OCI-LY3 (cell line): ENCODE measurements at regions not wholly inside any gene's neighbourhood (a gene's known extent, or its start where the extent isn't known, plus 50 kb on each side); places are given as distances from the start of the nearest gene placed in this dataset.

Experiments
- H2AFZ ChIP-seq: fragments of 200-600, 300-600 bp; shearing (Covaris generic); 2 replicates; pipeline ENCODE4 v1.6.0; 2014; ENCODE audit warnings: antibody characterized with exemption, low read depth, low read length
- H3K27ac ChIP-seq: fragments of 200-600, 300-600 bp; sonication (generic); 2 replicates; pipeline ENCODE4 v1.5.1; 2014; ENCODE audit warnings: mild to moderate bottlenecking, low read length, moderate library complexity, mixed read lengths
- H3K27me3 ChIP-seq: fragments of 200-600, 300-600 bp; sonication (generic); 2 replicates; pipeline ENCODE4 v1.6.1; 2014; ENCODE audit warnings: low read depth, low read length, mixed read lengths
- H3K36me3 ChIP-seq: fragments of 200-600, 300-600 bp; sonication (generic); replicated peaks from 2 replicates; pipeline ENCODE3; 2014; ENCODE audit warnings: low read depth, low read length, mixed read lengths
- H3K4me1 ChIP-seq: fragments of 300-600, 200-600 bp; sonication (generic); 2 replicates; pipeline ENCODE4 v1.6.1; 2014; ENCODE audit warnings: low read length, mixed read lengths
- H3K4me2 ChIP-seq: fragments of 200-600, 300-600 bp; sonication (generic); 2 replicates; pipeline ENCODE4 v1.6.1; 2014; ENCODE audit warnings: low read length, mixed read lengths
- H3K4me3 ChIP-seq: fragments of 300-600, 200-600 bp; sonication (generic); 2 replicates; pipeline ENCODE4 v1.5.1; 2014; ENCODE audit warnings: antibody characterized with exemption, mild to moderate bottlenecking, low read length, moderate library complexity
- H3K79me2 ChIP-seq: fragments of 300-600, 200-600 bp; shearing (Covaris generic); 2 replicates; pipeline ENCODE4 v1.6.1; 2014; ENCODE audit warnings: mild to moderate bottlenecking, low read length, mixed read lengths
- H3K9ac ChIP-seq: fragments of 300-600, 200-600 bp; shearing (Covaris generic); 2 replicates; pipeline ENCODE4 v1.6.0; 2014; ENCODE audit warnings: mild to moderate bottlenecking, low read length, moderate library complexity
- H3K9me3 ChIP-seq: fragments of 200-600, 300-600 bp; shearing (Covaris generic); 2 replicates; pipeline ENCODE4 v1.6.1; 2014; ENCODE audit warnings: low read length, mixed read lengths; ENCODE audit not compliant: insufficient read depth
- H4K20me1 ChIP-seq: fragments of 200-600, 300-600 bp; sonication (generic); 2 replicates; pipeline ENCODE4 v1.6.1; 2016; ENCODE audit warnings: low read length, mixed read lengths; ENCODE audit not compliant: insufficient read depth
- CTCF ChIP-seq: fragments of 200-600, 300-600 bp; sonication (generic); IDR thresholded peaks from 2 replicates; pipeline ENCODE4 v1.5.1; 2014; ENCODE audit warnings: antibody characterized with exemption, low read length, low read depth
- EZH2phosphoT487 ChIP-seq: fragments of 200-600 bp; shearing (Covaris generic); IDR thresholded peaks from 2 replicates; pipeline ENCODE4 v1.6.1; 2018; ENCODE audit warnings: antibody characterized with exemption, mixed run types, low read depth

- no peak overlapping the region for H3K4me2 ChIP-seq
- H3K4me1 ChIP-seq, result peaks cover 3% of the 10 kb centered on the region; the same call in 1 of the 2 replicates
- no peak overlapping the region for H2AFZ ChIP-seq
- H3K27me3 ChIP-seq, result no peaks in the 10 kb centered on the region
- no peak for TF ChIP-seq CTCF
- no peak overlapping the region for H3K4me3 ChIP-seq
- no peaks in the 10 kb centered on the region for H4K20me1 ChIP-seq
- H3K36me3 ChIP-seq, result no peaks in the 10 kb centered on the region
- H3K9me3 ChIP-seq, result no peaks in the 10 kb centered on the region
- no peak overlapping the region for H3K9ac ChIP-seq
- no peaks in the 10 kb centered on the region for H3K79me2 ChIP-seq
- H3K27ac ChIP-seq, result no peak overlapping the region
These were observed 699.8 kb upstream of the ID2 start for GRCh38 chr2:7982054-7982453.

- no peak overlapping the region for H3K4me2 ChIP-seq
- no peak overlapping the region for H3K27ac ChIP-seq
- no peak overlapping the region for H3K9ac ChIP-seq
- H4K20me1 ChIP-seq, result no peaks in the 10 kb centered on the region
- H3K9me3 ChIP-seq, result no peaks in the 10 kb centered on the region
- H2AFZ ChIP-seq, result no peak overlapping the region
- no peaks in the 10 kb centered on the region for H3K79me2 ChIP-seq
- no peak overlapping the region for H3K4me3 ChIP-seq
- H3K36me3 ChIP-seq, result no peaks in the 10 kb centered on the region
- no peaks in the 10 kb centered on the region for H3K27me3 ChIP-seq
- H3K4me1 ChIP-seq, result peaks cover 3% of the 10 kb centered on the region; the same call in 1 of the 2 replicates
- no peak for TF ChIP-seq EZH2phosphoT487
- no peak for TF ChIP-seq CTCF
These were observed 698.4 kb upstream of the ID2 start for GRCh38 chr2:7983451-7983850.

DNA sequence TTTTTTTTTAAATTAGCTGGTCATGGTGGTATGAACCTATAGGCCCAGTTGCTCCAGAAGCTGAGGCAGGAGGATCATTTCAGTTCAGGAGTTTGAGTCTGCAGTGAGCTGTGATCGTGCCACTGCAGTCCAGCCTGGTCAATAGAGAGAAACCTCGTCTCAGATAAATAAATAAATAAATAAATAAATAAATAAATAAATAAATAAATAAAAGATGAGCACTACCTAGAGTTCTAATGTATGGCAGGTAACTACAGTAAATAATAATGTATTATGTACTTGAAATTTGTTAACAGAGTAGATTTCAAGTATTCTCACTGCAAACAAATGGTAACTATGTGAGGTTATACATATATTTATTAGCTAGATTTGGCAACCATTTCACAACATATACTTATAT is 697.9 kb upstream of the ID2 start:
- H2AFZ ChIP-seq, result no peak overlapping the region
- no peaks in the 10 kb centered on the region for H4K20me1 ChIP-seq
- no peak overlapping the region for H3K27ac ChIP-seq
- H3K79me2 ChIP-seq, result no peaks in the 10 kb centered on the region
- TF ChIP-seq EZH2phosphoT487, result no peak
- no peak for TF ChIP-seq CTCF
- H3K4me3 ChIP-seq, result no peak overlapping the region
- no peaks in the 10 kb centered on the region for H3K9me3 ChIP-seq
- H3K4me1 ChIP-seq, result peaks cover 3% of the 10 kb centered on the region; the same call in 1 of the 2 replicates
- no peak overlapping the region for H3K4me2 ChIP-seq
- no peaks in the 10 kb centered on the region for H3K27me3 ChIP-seq
- H3K36me3 ChIP-seq, result no peaks in the 10 kb centered on the region
- H3K9ac ChIP-seq, result no peak overlapping the region

GRCh38 chr2:7984693-7985353 is 697.0 kb upstream of the ID2 start:
- Histone ChIP-seq H4K20me1 (no peaks in the 10 kb centered on the region), H3K27ac (no peak overlapping the region), H3K9me3 (no peaks in the 10 kb centered on the region), H3K27me3 (no peaks in the 10 kb centered on the region), H3K36me3 (no peaks in the 10 kb centered on the region), H3K79me2 (no peaks in the 10 kb centered on the region), H3K9ac (no peak overlapping the region), H3K4me3 (no peak overlapping the region), H3K4me2 (no peak overlapping the region), H3K4me1 (peaks cover 3% of the 10 kb centered on the region; the same call in 1 of the 2 replicates), H2AFZ (no peak overlapping the region)
- TF ChIP-seq CTCF (no peak), EZH2phosphoT487 (no peak)
